ENCODE measurements at regions not wholly inside any gene's neighbourhood (a gene's known extent, or its start where the extent isn't known, plus 50 kb on each side); places are given as distances from the start of the nearest gene placed in this dataset.

GRCh38 chr20:7015257-7015656 is 247.8 kb downstream of the BMP2 start (continued):
- no peak for TF ChIP-seq ZBTB49 (CRISPR knock-in tag; IDR thresholded peaks at IDR 0.05; ENCODE audit: borderline replicate concordance)
- TF ChIP-seq TFE3 (CRISPR knock-in tag; IDR thresholded peaks at IDR 0.05): no peak
- TF ChIP-seq ZNF337 (CRISPR knock-in tag; IDR thresholded peaks at IDR 0.05; ENCODE audit: borderline replicate concordance, low read depth): no peak

- no peak overlapping the region for H3K4me3 ChIP-seq (replicated peaks in 1 of 3; ENCODE audit: insufficient read depth in 1 of 3, low read depth in 2 of 3, low read length in 3 of 3)
- CTCF ChIA-PET (ENCODE audit: low intra/inter-chr PET ratio, low total read pairs): no interaction called here
- intact Hi-C loops (cut with micrococcal nuclease; ENCODE audit: unreplicated experiment): no loop called here
- H4K20me1 ChIP-seq (ENCODE audit: insufficient read depth, low read length): no peaks in the 10 kb centered on the region
- no peak overlapping the region for H2AFZ ChIP-seq (ENCODE audit: low read length)
- H3K36me3 ChIP-seq (replicated peaks in 1 of 2; ENCODE audit: control insufficient read depth in 1 of 2, insufficient read depth in 2 of 2, low read length in 2 of 2): no peaks in the 10 kb centered on the region
- no TSS peak for BruUV-seq (replicated peaks)
- no peaks in the 10 kb centered on the region for H3K4me1 ChIP-seq (ENCODE audit: insufficient read depth, low read length)
- WGBS (ENCODE audit: low lambda C conversion rate): 0% methylated on average over 1 of the region's 1 CpG
- H3K4me2 ChIP-seq (ENCODE audit: low read depth, low read length): no peak overlapping the region
- no peaks in the 10 kb centered on the region for H3K27me3 ChIP-seq (ENCODE audit: control insufficient read depth in 1 of 2, insufficient read depth in 2 of 2, low read length in 2 of 2)
- no peak for DNase-seq (ENCODE audit: low spot score)
- no peak overlapping the region for H3K9ac ChIP-seq (ENCODE audit: insufficient read depth, low read depth, low read length)
- in situ Hi-C loops (cut with HindIII; ENCODE audit: extremely low pct_ligation_motif_present, low pct_unique_long_range_greater_than_20kb): no loop called here
- POLR2A ChIA-PET: no interaction called here
- ATAC-seq: no peak
- FAIRE-seq: no peak
- no peak overlapping the region for H3K27ac ChIP-seq (ENCODE audit: extremely low read length, insufficient read depth, low read length)
- H3K9me3 ChIP-seq (ENCODE audit: low read length): peaks cover 91% of the 10 kb centered on the region
- no peaks in the 10 kb centered on the region for H3K79me2 ChIP-seq (ENCODE audit: insufficient read depth, low read length)
- TF ChIP-seq DMAP1 (CRISPR knock-in tag; IDR thresholded peaks at IDR 0.05): no peak
- no peak for TF ChIP-seq ATF6 (CRISPR knock-in tag; conservative IDR thresholded peaks at IDR 0.05)
- no peak for TF ChIP-seq MNT (IDR thresholded peaks at IDR 0.05)
- no peak for TF ChIP-seq SNAI1 (CRISPR knock-in tag; IDR thresholded peaks at IDR 0.05; ENCODE audit: borderline replicate concordance)
- TF ChIP-seq ZBTB2 (CRISPR knock-in tag; IDR thresholded peaks at IDR 0.05; ENCODE audit: low read depth): no peak
- TF ChIP-seq ZNF678 (CRISPR knock-in tag; IDR thresholded peaks at IDR 0.05): no peak
- no peak for TF ChIP-seq MYNN (CRISPR knock-in tag; IDR thresholded peaks at IDR 0.05; ENCODE audit: low read depth)
- no peak for TF ChIP-seq TP53 (CRISPR knock-in tag; conservative IDR thresholded peaks at IDR 0.05)
- TF ChIP-seq ZNF264 (CRISPR knock-in tag; IDR thresholded peaks at IDR 0.05): no peak
- TF ChIP-seq ZBTB46 (CRISPR knock-in tag; IDR thresholded peaks at IDR 0.05; ENCODE audit: borderline replicate concordance): no peak
These were observed 255.1 kb downstream of the BMP2 start for GRCh38 chr20:7022597-7022996.
